Stimulated activated CD8-positive, alpha-beta memory T cell treated with anti-CD3 and anti-CD28 coated beads, Interleukin-7, amount 100 ng/mL, for 48 hours (primary cell): ENCODE measurements at regions not wholly inside any gene's neighbourhood (a gene's known extent, or its start where the extent isn't known, plus 50 kb on each side); places are given as distances from the start of the nearest gene placed in this dataset.

Source experiments
- DNase-seq, 2 donors: peaks; one replicate each; pipeline ENCODE4 v3.0.0-alpha.2; 2020; ENCODE audit warnings: low read depth in 1 of 2; ENCODE audit errors: extremely low read depth in 1 of 2

GRCh38 chr6:119479860-119480655, 130.5 kb upstream of the MAN1A1 start:
- no peak for DNase-seq

- no peak for DNase-seq
These were observed 127.0 kb upstream of the MAN1A1 start for GRCh38 chr6:119476554-119476953.

DNA sequence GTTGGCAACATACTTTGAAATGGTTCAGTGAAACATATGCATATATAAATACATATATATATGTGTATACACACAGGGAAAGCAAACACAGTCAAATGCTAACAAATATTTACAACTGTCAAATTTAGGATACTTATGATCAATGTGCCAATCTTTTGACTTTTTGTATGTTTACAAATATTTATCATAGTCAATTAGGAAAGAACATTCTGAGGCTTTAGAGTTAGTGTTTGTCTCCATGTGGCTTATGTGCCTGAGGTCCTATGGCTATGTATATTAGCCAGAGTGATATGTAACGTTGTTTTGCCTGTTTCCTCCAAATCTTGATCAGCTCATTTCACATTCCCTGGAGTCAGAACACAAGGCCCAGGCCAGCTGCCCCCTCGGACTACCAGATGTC, 126.5 kb upstream of the MAN1A1 start:
- DNase-seq: no peak

GRCh38 chr6:119470893-119471542, 121.5 kb upstream of the MAN1A1 start:
- no peak for DNase-seq

DNA sequence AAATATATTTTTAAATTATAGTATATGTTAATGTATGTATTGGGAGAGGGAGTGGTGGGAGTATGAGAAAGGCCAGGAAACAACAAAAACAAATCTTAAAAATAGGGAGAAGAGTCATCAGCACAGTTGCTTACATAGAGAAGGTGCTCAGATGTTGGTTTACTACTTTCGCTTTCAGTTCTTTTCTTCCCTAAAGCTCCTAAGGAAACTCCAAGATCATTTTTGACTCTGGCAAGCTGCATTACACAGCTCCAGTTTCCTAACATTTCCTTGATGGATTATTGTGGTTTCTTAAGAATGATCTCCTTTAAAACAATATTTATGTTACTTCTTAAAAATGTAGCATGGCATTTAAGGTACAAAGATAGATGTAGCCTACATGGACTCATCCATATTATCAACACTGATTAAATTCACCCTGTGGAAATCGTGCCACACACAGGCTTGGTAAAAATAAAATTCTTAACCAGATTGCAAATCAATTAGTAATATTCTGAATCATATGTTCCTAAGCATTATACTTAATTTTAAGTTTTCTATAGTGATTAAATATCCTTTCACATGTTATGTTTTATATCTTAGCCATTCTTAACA, 118.0 kb upstream of the MAN1A1 start:
- DNase-seq: no peak

GRCh38 chr6:119466226-119466625, 116.7 kb upstream of the MAN1A1 start:
- no peak for DNase-seq

DNA sequence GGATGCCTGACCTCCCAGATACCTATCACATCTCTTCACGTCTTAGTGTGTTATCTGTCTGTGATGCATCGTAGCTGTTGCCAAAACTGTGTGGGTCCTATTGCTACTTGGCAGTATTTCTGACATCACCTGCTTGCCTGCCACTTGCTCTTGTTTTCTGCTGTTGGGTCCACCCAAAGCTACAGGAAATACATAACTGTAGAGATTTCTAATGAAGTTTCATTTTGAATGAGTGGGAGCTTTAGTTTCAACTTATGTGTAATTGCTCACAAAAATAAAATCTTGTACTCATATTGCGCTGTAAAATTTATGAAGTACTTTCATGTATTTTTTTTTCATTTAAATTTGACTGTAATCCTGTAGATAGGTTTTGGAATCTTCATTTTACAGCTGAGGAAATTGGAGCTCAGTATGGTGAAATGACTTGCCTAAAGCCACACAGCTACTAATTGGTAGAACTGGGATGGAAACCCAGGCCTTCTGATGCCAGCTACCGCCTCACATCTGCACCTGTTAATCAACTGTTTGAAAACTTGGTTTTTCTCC, 113.6 kb upstream of the MAN1A1 start:
- peak in 1 of 2 donors; percentile 7 for DNase-seq

- DNase-seq: no peak
These were observed 111.6 kb upstream of the MAN1A1 start for GRCh38 chr6:119461187-119461586.

- DNase-seq: no peak
These were observed 109.8 kb upstream of the MAN1A1 start for GRCh38 chr6:119459207-119459974.

GRCh38 chr6:119454714-119455113, 105.2 kb upstream of the MAN1A1 start:
- DNase-seq: no peak

DNA sequence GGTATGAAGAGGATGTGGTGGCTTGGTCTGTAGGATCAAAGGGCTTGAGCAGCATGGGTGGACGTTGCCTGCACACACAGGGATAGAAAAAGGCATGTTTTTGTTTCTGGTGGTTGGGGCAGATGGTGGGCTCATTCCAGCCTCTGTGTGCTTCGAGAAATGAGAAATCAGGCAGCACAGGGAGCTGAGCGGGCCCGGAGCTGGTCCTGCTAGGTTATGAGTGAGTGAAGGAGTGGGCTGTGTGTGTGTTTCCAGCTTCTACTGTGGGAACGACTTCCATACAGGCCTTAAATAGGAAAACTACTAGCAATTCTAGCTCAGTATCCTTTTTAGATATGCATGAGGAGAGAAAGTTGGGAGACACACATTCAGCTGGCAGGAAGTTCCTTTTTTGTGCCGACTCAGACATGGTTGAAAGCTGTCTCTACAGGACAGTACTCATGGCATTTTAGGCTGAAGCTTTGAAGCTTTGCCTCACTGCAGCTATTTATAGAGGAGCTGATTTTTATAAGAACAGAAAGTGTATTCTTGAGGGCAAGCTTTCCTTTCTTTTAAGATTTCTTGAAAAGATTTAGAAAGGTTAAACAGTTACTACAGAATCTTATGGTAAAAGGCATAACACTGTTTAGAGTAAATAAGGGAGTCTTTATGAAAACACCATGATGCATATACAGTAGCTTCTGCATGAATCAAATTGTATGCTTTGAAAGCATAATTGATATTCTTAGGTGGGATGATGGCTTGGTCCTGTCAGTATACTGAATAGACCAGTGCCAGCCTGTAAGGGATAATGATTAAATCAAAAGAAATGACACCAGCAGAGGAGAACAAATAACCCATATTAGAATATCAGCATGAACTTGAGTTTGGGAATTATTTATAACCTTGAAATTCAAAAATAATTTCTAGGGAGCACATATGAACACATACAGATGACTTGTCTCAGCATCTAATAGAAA, 104.0 kb upstream of the MAN1A1 start:
- DNase-seq: no peak

DNA sequence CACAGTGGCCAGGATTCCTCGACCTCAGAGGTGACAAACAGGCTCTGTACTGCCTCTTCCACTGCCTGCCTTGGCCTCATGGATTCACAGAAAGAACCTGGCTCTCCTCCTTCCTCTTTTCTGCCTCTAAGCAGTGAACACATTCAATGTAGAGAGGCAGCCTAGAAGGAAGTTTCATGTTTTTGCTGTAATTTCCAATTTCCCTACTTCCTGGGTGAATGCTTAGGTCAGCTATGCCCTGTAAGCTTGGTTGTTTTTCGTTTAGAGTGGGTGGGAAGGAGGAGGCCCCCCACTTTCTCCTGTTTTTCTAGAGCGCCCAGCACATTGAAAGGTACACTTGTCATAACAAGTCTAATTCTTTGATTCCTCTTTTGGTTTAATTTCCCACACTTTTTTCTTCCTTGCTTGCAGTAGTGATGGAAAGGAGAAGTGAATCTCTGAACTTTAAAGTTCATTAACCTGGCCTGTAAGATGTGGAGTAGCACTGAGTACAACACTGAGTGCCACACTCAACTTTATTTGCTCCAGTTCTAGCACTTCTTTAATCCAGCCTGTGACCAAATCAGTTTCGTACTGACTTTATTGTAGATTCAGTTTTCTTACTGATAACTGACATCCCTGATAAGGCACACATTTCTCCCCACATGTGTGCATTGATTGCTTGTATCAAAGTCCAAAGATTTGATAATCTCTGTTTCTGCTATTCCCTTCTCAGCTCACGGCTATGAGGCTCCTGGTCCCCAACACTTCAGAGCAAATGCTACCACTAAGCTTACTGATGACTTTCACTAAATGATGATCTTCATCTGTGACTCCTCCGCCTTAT, 100.0 kb upstream of the MAN1A1 start:
- DNase-seq: no peak

DNA sequence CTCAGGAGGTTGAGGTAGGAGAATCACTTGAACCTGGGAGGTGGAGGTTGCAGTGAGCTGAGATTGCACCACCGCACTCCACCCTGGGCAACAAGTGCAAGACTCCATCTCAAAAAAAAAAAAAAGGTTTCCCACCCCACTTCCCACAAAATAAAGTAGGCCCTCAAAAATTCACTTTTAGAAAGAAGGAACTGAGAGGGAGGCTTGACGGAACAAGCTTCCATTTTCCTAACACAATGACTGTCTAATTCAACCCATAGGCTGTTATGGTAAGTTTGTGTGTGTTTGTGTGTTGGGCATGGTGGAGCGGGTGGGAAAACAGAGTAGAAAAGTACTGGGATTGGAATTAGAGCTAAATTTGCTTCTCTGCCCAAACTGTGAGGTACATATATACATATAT, 98.4 kb upstream of the MAN1A1 start:
- DNase-seq: no peak

- no peak for DNase-seq
These were observed 97.0 kb upstream of the MAN1A1 start for GRCh38 chr6:119446609-119447008.

GRCh38 chr6:119446115-119446554, 96.6 kb upstream of the MAN1A1 start:
- no peak for DNase-seq

GRCh38 chr6:119445666-119446065, 96.1 kb upstream of the MAN1A1 start:
- DNase-seq: no peak

GRCh38 chr6:119444642-119445557, 95.3 kb upstream of the MAN1A1 start:
- no peak for DNase-seq
